ENCODE measurements at regions not wholly inside any gene's neighbourhood (a gene's known extent, or its start where the extent isn't known, plus 50 kb on each side); places are given as distances from the start of the nearest gene placed in this dataset.

DNA sequence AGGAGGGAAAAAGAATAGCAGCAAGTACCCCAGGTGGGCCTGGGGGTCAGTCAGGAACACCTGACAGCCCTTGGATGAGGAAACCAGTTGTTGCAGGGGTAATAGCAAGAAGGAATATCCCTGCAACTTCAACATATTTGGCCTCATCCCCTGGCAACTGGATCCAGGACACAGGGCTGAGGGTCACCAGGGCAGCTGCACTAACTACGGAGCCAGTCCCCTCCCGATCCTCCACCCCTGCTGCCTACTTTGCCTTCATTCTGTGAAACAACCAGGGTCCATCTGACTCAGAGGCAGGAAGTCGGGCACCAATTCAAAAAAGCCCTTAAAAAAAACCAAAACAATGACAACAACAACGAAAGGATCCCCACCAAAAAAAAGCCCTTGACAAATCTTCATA lies 52.9 kb downstream of the FRMPD3 start:
- TF ChIP-seq TOE1 (CRISPR knock-in tag; IDR thresholded peaks at IDR 0.05) (no peak), CTCF (CRISPR knock-in tag; IDR thresholded peaks at IDR 0.05) (no peak), MYNN (CRISPR knock-in tag; IDR thresholded peaks at IDR 0.05; ENCODE audit: low read depth) (no peak)

Measured in HepG2 (cell line).